ENCODE measurements at regions not wholly inside any gene's neighbourhood (a gene's known extent, or its start where the extent isn't known, plus 50 kb on each side); places are given as distances from the start of the nearest gene placed in this dataset.

GRCh38 chr5:120874081-120874862 is 410.2 kb downstream of the PRR16 start:
- Histone ChIP-seq H3K4me2 (ENCODE audit: low read length) (no peak overlapping the region), H3K9me3 (ENCODE audit: control insufficient read depth, insufficient read depth, low read length) (no peaks in the 10 kb centered on the region), H3K4me3 (ENCODE audit: low read length) (no peak overlapping the region), H4K20me1 (ENCODE audit: control insufficient read depth, insufficient read depth, low read depth, low read length) (no peaks in the 10 kb centered on the region), H3K79me2 (ENCODE audit: control insufficient read depth, low read length) (no peaks in the 10 kb centered on the region), H3F3A (ENCODE audit: control insufficient read depth, insufficient read depth) (no peaks in the 10 kb centered on the region), H3K4me1 (ENCODE audit: control insufficient read depth, low read length) (no peaks in the 10 kb centered on the region), H3K27ac (ENCODE audit: low read depth, low read length) (no peak overlapping the region), H3K27me3 (ENCODE audit: control insufficient read depth, low read length) (no peaks in the 10 kb centered on the region), H3K36me3 (ENCODE audit: control insufficient read depth, low read length) (no peaks in the 10 kb centered on the region), H3K9me2 (replicated peaks; ENCODE audit: control insufficient read depth, low read length) (no peaks in the 10 kb centered on the region)
- TF ChIP-seq EZH2phosphoT487 (IDR thresholded peaks at IDR 0.05; ENCODE audit: borderline replicate concordance, low read length) (no peak), CTCF (IDR thresholded peaks at IDR 0.05; ENCODE audit: low read depth, low read length, poor library complexity, severe bottlenecking) (no peak)

GRCh38 chr5:120882038-120882775 is 418.1 kb downstream of the PRR16 start:
- no peaks in the 10 kb centered on the region for H3F3A ChIP-seq (ENCODE audit: control insufficient read depth, insufficient read depth)
- no peaks in the 10 kb centered on the region for H3K9me2 ChIP-seq (replicated peaks; ENCODE audit: control insufficient read depth, low read length)
- no peak overlapping the region for H3K27ac ChIP-seq (ENCODE audit: low read depth, low read length)
- H4K20me1 ChIP-seq (ENCODE audit: control insufficient read depth, insufficient read depth, low read depth, low read length): no peaks in the 10 kb centered on the region
- H3K4me3 ChIP-seq (ENCODE audit: low read length): no peak overlapping the region
- no peak overlapping the region for H3K4me2 ChIP-seq (ENCODE audit: low read length)
- H3K27me3 ChIP-seq (ENCODE audit: control insufficient read depth, low read length): no peaks in the 10 kb centered on the region
- no peaks in the 10 kb centered on the region for H3K79me2 ChIP-seq (ENCODE audit: control insufficient read depth, low read length)
- TF ChIP-seq EZH2phosphoT487 (IDR thresholded peaks at IDR 0.05; ENCODE audit: borderline replicate concordance, low read length): no peak
- TF ChIP-seq CTCF (IDR thresholded peaks at IDR 0.05; ENCODE audit: low read depth, low read length, poor library complexity, severe bottlenecking): no peak
- H3K9me3 ChIP-seq (ENCODE audit: control insufficient read depth, insufficient read depth, low read length): no peaks in the 10 kb centered on the region
- no peaks in the 10 kb centered on the region for H3K4me1 ChIP-seq (ENCODE audit: control insufficient read depth, low read length)
- no peaks in the 10 kb centered on the region for H3K36me3 ChIP-seq (ENCODE audit: control insufficient read depth, low read length)

GRCh38 chr5:120886351-120886860 is 422.3 kb downstream of the PRR16 start:
- Histone ChIP-seq H3K79me2 (ENCODE audit: control insufficient read depth, low read length) (no peaks in the 10 kb centered on the region), H3K4me1 (ENCODE audit: control insufficient read depth, low read length) (no peaks in the 10 kb centered on the region), H3K4me2 (ENCODE audit: low read length) (no peak overlapping the region), H3K27ac (ENCODE audit: low read depth, low read length) (no peak overlapping the region), H3K27me3 (ENCODE audit: control insufficient read depth, low read length) (no peaks in the 10 kb centered on the region), H3K4me3 (ENCODE audit: low read length) (no peak overlapping the region), H3K9me2 (replicated peaks; ENCODE audit: control insufficient read depth, low read length) (no peaks in the 10 kb centered on the region), H3F3A (ENCODE audit: control insufficient read depth, insufficient read depth) (no peaks in the 10 kb centered on the region), H3K9me3 (ENCODE audit: control insufficient read depth, insufficient read depth, low read length) (no peaks in the 10 kb centered on the region), H4K20me1 (ENCODE audit: control insufficient read depth, insufficient read depth, low read depth, low read length) (no peaks in the 10 kb centered on the region), H3K36me3 (ENCODE audit: control insufficient read depth, low read length) (no peaks in the 10 kb centered on the region)
- no peak for TF ChIP-seq CTCF (IDR thresholded peaks at IDR 0.05; ENCODE audit: low read depth, low read length, poor library complexity, severe bottlenecking)
- no peak for TF ChIP-seq EZH2phosphoT487 (IDR thresholded peaks at IDR 0.05; ENCODE audit: borderline replicate concordance, low read length)
